ENCODE measurements at regions not wholly inside any gene's neighbourhood (a gene's known extent, or its start where the extent isn't known, plus 50 kb on each side); places are given as distances from the start of the nearest gene placed in this dataset.

- TF ChIP-seq, protein P1, sequence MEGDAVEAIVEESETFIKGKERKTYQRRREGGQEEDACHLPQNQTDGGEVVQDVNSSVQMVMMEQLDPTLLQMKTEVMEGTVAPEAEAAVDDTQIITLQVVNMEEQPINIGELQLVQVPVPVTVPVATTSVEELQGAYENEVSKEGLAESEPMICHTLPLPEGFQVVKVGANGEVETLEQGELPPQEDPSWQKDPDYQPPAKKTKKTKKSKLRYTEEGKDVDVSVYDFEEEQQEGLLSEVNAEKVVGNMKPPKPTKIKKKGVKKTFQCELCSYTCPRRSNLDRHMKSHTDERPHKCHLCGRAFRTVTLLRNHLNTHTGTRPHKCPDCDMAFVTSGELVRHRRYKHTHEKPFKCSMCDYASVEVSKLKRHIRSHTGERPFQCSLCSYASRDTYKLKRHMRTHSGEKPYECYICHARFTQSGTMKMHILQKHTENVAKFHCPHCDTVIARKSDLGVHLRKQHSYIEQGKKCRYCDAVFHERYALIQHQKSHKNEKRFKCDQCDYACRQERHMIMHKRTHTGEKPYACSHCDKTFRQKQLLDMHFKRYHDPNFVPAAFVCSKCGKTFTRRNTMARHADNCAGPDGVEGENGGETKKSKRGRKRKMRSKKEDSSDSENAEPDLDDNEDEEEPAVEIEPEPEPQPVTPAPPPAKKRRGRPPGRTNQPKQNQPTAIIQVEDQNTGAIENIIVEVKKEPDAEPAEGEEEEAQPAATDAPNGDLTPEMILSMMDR (conservative IDR thresholded peaks at IDR 0.05; ENCODE audit: low read depth, low read length) = no peak
- no peak for TF ChIP-seq EZH2 (IDR thresholded peaks at IDR 0.05; ENCODE audit: low read length, unreplicated experiment)
These were observed 60.1 kb upstream of the CARD11 start for GRCh38 chr7:3103614-3104398.

Measured in PC-3 (cell line).